Prostate gland (tissue), 2 donors: ENCODE measurements at regions not wholly inside any gene's neighbourhood (a gene's known extent, or its start where the extent isn't known, plus 50 kb on each side); places are given as distances from the start of the nearest gene placed in this dataset.
"Not testable (repeated sequence)": the region's sequence is repeated elsewhere in the genome, so short reads cannot be mapped to it uniquely, and the experiment has no call there.

Experiments used
- DNase-seq: peaks from one replicate; pipeline ENCODE4 v3.0.0-alpha.2; 2019; ENCODE audit warnings: low spot score
- H3K27ac ChIP-seq, 2 donors: fragments of 200-600 bp; sonication (generic); 2 replicates each; pipeline ENCODE4 v1.5.1; 2017 to 2019
- H3K27me3 ChIP-seq: fragments of 200-600 bp; sonication (generic); replicated peaks from 2 replicates; pipeline ENCODE4 v1.5.1; 2019; ENCODE audit not compliant: insufficient read depth
- H3K36me3 ChIP-seq, 2 donors: fragments of 200-600 bp; sonication (generic); 1 replicate in 1 of 2; 2 replicates in 1 of 2; pipeline versions ENCODE4 v1.5.1 to v1.8.1; 2017 to 2019
- H3K4me1 ChIP-seq: fragments of 200-600 bp; sonication (generic); replicated peaks from 2 replicates; pipeline ENCODE4 v1.5.1; 2019
- H3K4me3 ChIP-seq, 2 donors: fragments of 200-600 bp; sonication (generic); 2 replicates each; pipeline ENCODE4 v1.5.1; 2017 to 2019
- H3K9me3 ChIP-seq: fragments of 200-600 bp; sonication (generic); 2 replicates; pipeline ENCODE4 v1.5.1; 2017
- CTCF ChIP-seq, 4 experiments: fragments of 200-600 bp in 2 of 4; fragments of 450-650 bp in 2 of 4; sonication (generic) in 2 of 4; IDR thresholded peaks; 1 replicate in 3 of 4; 2 replicates in 1 of 4; pipeline ENCODE4 v1.5.1; 2016 to 2019; ENCODE audit warnings: antibody characterized with exemption in 4 of 4, mild to moderate bottlenecking in 2 of 4, moderate library complexity in 2 of 4
- POLR2A ChIP-seq: fragments of 450-650 bp; IDR thresholded peaks from one replicate; pipeline ENCODE4 v1.6.1; 2016; ENCODE audit warnings: antibody characterized with exemption, mild to moderate bottlenecking
- POLR2AphosphoS5 ChIP-seq: sonication (generic); formaldehyde crosslinking; IDR thresholded peaks from one replicate; pipeline ENCODE4 v1.6.1; 2017; ENCODE audit warnings: antibody characterized with exemption
- WGBS: methylation state at CpG from one replicate; pipeline ENCODE4 v1.1.5; 2018; 5-methylcytosine and 5-hydroxymethylcytosine counted together
- intact Hi-C: fragments of 100-400 bp; cut with DNase I; formaldehyde crosslinking; loops from one replicate; pipeline ENCODE4 v1.14.2; 2022

GRCh38 chr6:91911945-91912344 is 1325.1 kb upstream of the MAP3K7 start:
- 86% methylated on average over 2 of the region's 2 CpGs for WGBS
- H3K4me3 ChIP-seq = no peak overlapping the region
- no peak overlapping the region for H3K27ac ChIP-seq
- H3K9me3 ChIP-seq = no peaks in the 10 kb centered on the region
- TF ChIP-seq CTCF (IDR thresholded peaks at IDR 0.05) (no peak), POLR2A (no peak), POLR2AphosphoS5 (no peak)
- DNase-seq = no peak
- no peaks in the 10 kb centered on the region for H3K4me1 ChIP-seq
- intact Hi-C loops = no loop called here
- no peaks in the 10 kb centered on the region for H3K27me3 ChIP-seq
- H3K36me3 ChIP-seq = no peaks in the 10 kb centered on the region

- H3K4me1 ChIP-seq = no peaks in the 10 kb centered on the region
- H3K4me3 ChIP-seq = no peak overlapping the region
- no peak for DNase-seq
- H3K27me3 ChIP-seq = no peaks in the 10 kb centered on the region
- no peak overlapping the region for H3K27ac ChIP-seq
- no peaks in the 10 kb centered on the region for H3K9me3 ChIP-seq
- TF ChIP-seq POLR2AphosphoS5 (no peak), POLR2A (no peak), CTCF (IDR thresholded peaks at IDR 0.05) (no peak)
- WGBS = 78% methylated on average over 4 of the region's 4 CpGs
- intact Hi-C loops = no loop called here
- H3K36me3 ChIP-seq = no peaks in the 10 kb centered on the region
Observed at GRCh38 chr6:91904586-91905164, 1317.8 kb upstream of the MAP3K7 start.

- intact Hi-C loops = no loop called here
- Histone ChIP-seq H3K27me3 (no peaks in the 10 kb centered on the region), H3K27ac (no peak overlapping the region), H3K4me3 (no peak overlapping the region), H3K4me1 (no peaks in the 10 kb centered on the region), H3K9me3 (no peaks in the 10 kb centered on the region), H3K36me3 (no peaks in the 10 kb centered on the region)
- WGBS = 45% methylated on average over 6 of the region's 6 CpGs
- no peak for DNase-seq
- no peak for TF ChIP-seq CTCF (IDR thresholded peaks at IDR 0.05)
- no peak for TF ChIP-seq POLR2AphosphoS5
- TF ChIP-seq POLR2A = no peak
Observed at GRCh38 chr6:91895599-91896285, 1308.9 kb upstream of the MAP3K7 start.

GRCh38 chr6:91886183-91886795 is 1299.4 kb upstream of the MAP3K7 start:
- DNase-seq = no peak
- 68% methylated on average over 2 of the region's 2 CpGs for WGBS
- TF ChIP-seq CTCF (IDR thresholded peaks at IDR 0.05) (no peak), POLR2AphosphoS5 (no peak), POLR2A (no peak)

GRCh38 chr6:91881791-91882190 is 1294.9 kb upstream of the MAP3K7 start:
- H3K27me3 ChIP-seq, H3K4me3 ChIP-seq, intact Hi-C loops, DNase-seq, H3K4me1 ChIP-seq, H3K27ac ChIP-seq, H3K9me3 ChIP-seq, H3K36me3 ChIP-seq: not testable (repeated sequence)
- WGBS = 97% methylated on average over 16 of the region's 16 CpGs

More at GRCh38 chr6:91886183-91886795, 1299.4 kb upstream of the MAP3K7 start:
- no peaks in the 10 kb centered on the region for H3K4me1 ChIP-seq
- no peak overlapping the region for H3K27ac ChIP-seq
- no peak overlapping the region for H3K4me3 ChIP-seq
- no peaks in the 10 kb centered on the region for H3K9me3 ChIP-seq
- intact Hi-C loops = no loop called here
- no peaks in the 10 kb centered on the region for H3K27me3 ChIP-seq
- H3K36me3 ChIP-seq = no peaks in the 10 kb centered on the region
